Activated CD4-positive, alpha-beta T cell treated with anti-CD3 and anti-CD28 coated beads, Interleukin-2, amount 50 U/mL, for 1 hour (primary cell): ENCODE measurements at regions not wholly inside any gene's neighbourhood (a gene's known extent, or its start where the extent isn't known, plus 50 kb on each side); places are given as distances from the start of the nearest gene placed in this dataset.

ENCODE experiments used
- DNase-seq: peaks from one replicate; pipeline ENCODE4 v3.0.0-alpha.2; 2020

GRCh38 chr14:61894452-61895077 is 132.3 kb downstream of the SNAPC1 start:
- DNase-seq = peak; percentile 50

DNA sequence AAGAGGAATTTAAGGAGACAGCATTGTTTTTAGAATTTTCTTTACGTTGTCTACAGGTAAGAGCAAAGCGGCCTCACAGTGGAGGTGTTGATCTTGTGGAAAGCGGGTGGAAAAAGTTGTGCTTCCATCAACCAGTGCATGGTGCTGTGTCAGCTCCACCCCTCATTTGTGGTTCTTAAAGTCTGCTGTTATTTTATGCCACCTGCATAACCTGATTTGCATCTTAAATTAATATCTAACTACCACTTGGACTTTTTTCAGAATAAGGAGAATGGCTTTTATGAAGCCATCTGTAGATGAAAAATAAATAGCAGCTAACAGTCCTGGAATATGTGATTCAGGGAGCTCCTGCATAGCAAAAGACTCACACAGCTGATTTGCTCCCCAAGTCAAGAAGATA is 135.1 kb downstream of the SNAPC1 start:
- no peak for DNase-seq

- no peak for DNase-seq
These were observed 136.3 kb downstream of the SNAPC1 start for GRCh38 chr14:61898568-61898967.

DNA sequence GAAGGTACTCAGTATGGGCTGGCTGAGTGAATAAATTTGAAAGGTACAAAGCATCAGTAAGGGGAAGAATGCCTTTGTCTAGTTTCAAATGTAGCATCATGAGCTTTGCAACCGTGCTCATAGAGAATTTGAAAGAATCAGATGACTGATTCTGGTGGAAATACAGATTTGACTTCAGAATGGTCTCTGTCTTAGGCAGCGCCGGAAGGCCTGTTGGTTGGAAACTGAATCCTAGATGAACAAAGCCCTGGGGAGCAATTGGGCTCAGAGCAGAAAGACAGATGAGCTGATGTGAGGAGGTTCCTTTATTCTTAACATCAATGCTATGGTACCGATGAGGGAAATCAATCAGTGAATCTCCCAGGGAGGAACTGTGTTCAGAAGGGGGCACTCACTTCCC is 137.3 kb downstream of the SNAPC1 start:
- no peak for DNase-seq

DNA sequence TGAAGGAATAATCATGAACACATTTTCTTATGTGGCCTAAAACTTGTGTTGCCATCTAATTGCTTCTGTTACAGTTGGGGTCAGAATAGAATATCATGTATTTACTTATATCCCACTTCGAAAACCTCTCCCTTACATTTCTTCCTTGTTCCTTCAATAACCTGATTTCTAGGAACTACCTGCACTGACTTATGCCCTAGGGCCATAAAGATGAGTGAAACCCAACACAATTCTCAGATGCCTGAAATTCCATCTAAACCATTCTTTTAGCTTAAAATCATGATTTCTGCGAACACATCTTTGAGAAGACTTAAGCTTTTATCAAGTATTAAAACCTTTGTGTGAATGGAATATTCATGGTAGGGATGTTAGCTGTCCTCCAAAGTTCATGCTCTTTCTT is 142.7 kb downstream of the SNAPC1 start:
- DNase-seq = no peak

DNA sequence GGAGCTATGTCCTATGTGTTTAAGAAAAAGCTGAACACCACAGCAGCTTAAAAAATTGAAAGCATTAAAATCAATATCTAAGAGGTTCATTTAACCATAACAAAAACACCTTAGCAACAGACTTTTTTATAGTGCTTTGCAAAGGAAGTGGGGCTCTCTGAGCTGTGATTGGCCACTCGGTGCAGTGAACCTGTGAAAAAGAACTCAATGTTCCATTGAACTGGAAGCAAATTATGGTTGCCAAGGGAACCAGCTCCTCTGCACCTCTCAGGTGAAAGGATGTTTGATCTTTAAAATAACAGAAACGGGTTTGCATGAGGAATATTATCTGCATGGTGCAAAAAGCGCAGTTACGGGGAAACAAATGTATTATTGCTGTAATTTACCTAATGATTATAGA is 149.4 kb downstream of the SNAPC1 start:
- DNase-seq = no peak

DNA sequence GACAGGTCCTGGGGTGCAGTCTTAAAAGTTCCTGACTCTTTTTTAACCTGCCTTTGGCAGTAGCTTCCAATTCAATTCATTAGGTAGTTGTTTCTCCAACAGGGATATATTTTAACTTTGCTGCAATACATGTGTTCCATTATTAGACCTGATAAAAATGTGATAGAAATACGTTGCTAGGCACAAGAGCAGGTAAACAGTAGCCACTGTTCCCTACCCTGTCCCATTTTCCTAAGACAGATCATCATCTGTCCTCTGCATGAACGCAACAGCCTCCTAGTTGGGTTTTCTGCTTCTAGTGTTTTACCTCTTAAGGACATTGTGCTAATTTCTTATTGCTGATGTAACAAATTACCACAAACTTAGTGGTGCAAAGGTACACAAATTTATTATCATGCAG is 156.8 kb downstream of the SNAPC1 start:
- no peak for DNase-seq

GRCh38 chr14:61923348-61923747 is 161.1 kb downstream of the SNAPC1 start:
- DNase-seq = no peak

- no peak for DNase-seq
These were observed 162.8 kb downstream of the SNAPC1 start for GRCh38 chr14:61925043-61925442.

DNA sequence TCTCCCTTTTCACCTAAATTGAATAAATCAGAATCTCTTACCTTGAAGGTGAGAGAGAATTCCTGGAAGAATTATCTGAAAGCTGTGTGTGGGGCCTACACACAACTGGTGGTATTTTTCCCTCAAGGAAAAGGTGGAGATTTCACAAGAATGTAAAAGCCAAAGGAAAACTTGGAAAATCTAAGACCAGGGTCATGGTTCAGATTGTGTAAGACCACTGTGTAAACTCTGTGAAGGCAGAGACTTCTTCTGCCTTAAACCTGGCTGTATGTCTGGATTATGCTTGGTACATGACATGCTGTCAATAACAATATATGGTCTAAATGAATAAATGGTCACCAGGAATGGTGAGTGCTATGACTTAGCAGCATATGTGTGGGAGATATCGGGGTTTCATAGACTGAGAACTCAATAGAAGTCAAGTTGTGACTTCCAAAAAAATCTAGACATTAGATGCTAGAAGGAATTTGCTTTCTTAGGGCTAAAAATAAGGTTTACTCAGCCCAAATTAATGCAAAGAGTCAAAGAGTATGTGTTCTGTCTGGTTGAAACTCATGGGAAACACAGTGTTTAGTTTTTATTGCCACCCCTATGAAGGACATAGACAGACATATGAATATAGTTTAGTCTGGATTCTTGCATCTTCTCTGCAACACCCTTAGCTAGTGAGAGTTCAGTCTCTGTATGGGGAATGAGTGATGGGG is 163.7 kb downstream of the SNAPC1 start:
- no peak for DNase-seq

- no peak for DNase-seq
These were observed 164.8 kb downstream of the SNAPC1 start for GRCh38 chr14:61927060-61927459.

DNA sequence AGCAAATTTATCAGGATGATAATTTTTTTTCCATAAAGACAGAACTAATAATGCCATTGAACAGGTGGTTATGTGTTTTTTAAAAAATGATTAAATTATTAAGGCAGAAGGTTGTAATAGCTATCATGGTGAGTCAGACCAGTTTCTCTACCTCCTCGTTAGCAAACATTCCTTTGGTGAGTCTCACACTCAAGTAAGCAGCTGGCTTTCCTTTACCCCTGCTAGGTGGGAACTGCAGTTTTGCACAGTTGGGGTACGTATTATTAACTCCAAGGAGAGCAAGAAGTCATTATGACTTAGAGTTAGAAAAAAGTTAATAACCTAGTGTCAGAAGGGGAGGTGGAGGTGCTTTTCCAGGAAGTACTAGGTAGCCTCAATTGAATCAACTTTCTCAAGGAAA is 165.3 kb downstream of the SNAPC1 start:
- DNase-seq = no peak

DNA sequence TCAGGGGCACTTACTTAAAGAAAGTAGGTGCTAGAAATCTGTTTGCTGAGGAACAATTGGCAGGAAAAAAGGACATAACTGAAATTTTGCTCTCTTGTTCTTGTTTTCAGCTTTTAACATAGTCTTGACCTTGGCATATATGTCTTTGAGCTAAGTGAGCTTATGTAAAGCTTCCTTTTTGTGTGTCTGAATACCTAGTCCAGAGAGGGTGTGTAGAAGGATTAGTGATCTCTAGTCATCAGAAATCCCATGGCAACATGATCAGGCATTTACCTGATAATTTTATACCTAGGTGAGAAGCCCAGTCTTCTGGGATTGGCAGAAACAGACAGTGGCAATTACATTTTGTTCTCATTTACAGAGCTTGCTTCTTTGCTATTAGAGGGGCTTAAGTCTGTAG is 166.1 kb downstream of the SNAPC1 start:
- no peak for DNase-seq

GRCh38 chr14:61928701-61929100 is 166.5 kb downstream of the SNAPC1 start:
- no peak for DNase-seq

- no peak for DNase-seq
These were observed 167.4 kb downstream of the SNAPC1 start for GRCh38 chr14:61929651-61930050.

DNA sequence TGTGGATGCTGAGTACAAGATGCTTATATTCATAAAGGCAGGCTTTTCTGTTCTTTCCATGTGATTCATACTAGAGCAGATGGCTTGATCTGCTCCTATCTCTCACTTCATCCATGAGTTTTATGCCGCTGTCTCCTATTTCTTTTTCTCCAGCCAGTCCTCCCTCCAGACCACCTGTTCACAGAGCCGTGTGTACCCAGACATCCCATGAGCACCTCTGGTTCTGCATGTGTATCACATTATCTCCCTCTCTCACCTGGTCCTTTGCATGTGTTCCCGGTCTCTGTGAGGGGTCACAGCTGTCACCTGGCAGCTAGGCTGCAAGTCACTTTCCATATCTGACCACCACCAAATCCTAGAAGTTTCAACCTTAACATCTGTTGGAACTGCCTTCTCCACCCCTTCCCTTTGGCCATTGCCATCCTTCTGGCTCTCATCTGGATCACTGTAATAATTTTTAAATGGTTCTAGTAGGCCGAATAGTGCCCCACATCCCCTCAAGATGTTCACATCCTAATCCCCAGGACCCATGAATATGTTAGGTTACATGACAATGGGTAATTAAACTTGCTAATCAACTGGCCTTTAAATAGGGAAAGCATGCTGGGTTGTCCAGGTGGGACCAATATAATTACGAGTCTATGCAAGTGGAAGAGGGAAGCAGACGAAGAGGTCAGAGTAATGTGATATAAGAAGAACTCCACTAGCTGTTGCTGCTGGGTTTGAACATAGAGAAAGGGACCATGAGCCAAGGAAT is 168.1 kb downstream of the SNAPC1 start:
- DNase-seq = no peak

DNA sequence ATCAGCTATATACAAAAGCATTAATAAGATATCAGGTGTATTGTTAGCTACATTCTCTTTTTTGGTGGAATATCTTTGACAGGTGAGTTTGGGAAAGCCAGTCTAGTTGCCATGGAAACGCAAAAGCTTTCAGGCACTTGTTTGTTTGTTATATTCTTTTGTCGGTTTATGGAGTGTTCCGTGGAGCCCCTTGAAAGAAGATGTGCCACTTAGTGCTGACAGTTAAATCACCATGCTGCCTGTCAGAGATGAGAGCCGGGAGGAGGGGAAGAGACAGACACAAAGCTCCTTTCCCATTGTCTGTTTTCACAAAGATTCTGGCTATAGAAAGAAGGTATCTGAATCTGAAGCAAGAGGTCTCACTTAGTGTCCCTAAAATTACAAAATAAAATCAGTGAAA is 170.8 kb downstream of the SNAPC1 start:
- DNase-seq = no peak

DNA sequence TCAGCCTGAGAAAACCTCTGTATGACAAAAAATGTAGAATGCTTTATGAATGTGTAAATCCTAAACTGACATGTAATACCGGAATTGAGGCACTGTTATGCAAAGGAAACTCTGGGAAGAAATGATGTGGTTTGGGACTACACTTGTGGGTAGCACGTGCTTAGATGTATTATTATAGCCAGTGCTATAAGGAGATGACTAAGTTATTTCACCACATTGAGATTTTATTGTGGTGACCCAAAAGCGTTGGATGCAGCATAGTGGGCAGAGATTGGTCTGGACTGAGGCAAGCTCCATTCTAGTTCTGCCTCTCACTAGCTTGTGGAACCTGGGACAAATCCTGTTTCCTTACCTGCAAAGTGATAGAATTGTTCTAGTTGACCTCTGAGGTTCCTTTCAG is 172.2 kb downstream of the SNAPC1 start:
- DNase-seq = no peak

DNA sequence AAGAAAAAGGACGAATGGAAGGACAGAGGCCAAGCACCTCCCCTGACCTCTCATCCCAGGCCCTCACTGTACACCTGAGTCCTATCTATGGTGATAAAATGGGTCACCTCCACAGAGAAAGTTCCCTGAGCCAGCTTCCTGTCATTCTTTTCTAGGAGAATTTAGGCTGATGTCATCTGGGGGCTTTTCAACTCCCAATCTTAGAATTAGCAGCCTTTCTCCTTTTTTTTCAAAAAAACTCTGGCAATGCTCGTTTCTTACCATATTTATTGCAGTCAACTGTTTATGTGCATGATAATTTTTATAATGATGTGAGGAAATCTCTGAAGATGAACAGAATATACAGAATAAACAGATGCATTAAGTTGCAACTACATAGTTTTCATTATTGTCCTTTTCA is 177.6 kb downstream of the SNAPC1 start:
- DNase-seq = no peak

DNA sequence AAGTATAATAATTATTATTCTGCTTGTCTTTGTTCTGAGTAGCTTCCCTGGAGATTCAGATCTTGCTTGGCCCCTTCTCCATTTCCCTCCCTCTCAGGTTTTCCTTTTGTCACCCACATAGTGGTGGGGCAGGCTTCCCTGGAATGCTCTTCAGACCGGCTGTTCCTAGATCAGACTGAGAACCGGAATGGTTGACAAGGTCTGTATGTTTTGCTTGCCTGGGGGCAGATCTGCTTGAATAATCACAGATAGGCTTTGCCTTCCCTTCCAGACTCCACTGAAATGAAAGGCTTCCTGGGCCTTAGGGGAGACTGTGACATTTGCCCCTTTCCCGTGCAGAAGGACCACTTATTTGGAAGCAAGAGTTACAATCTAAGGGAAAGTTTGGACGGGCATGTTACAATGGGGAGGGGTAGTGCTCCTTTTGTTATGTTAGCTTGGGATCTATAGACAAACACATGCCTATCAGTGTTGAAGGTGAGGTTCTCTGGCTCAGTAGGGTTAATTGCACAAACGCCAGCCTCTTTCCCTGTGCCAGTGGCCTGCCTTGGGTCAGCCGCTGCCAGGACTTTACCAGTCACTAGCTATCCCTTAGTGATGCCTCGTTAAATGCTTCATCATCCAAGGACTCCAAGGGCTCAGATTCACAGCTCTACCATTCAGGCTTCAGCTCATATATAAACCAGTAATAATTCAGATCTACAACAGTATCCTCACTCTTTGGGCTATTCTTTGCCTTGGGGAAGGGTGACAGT is 178.6 kb downstream of the SNAPC1 start:
- no peak for DNase-seq

DNA sequence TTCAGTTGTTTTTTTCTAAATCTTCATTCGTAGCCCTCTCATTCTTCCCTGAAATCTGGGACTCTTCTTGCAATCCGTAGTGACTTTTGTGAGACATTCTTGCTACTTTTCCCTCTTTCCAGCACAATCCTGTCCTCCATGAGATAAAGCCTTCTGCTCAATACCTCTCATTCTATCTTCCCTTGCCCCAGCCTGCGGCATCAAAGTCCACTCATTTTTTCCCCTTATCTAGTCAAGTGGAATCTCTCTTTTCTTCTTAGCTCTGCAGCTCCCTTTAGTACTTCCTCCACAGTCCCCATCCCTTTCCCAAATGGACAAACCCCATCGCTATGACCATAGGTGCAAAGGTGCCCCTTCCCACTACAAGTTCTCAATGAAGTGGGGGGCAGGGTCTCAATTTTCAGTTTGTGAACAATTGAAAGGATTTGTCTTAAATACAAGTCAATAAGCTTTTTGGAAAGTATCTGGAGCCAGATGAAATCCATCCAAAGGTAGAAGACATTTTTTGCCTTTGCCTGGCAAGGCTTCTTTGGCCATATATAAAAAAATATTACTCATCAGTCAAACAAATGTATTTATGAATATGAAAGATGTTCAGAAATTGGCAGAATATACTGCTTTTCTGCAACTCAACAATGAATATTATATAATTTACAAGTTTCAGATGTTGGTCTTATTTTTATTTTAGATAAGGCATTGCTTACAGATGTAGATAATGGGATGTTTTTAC is 179.4 kb downstream of the SNAPC1 start:
- no peak for DNase-seq

- no peak for DNase-seq
These were observed 186.2 kb downstream of the SNAPC1 start for GRCh38 chr14:61948376-61948775.

- DNase-seq = no peak
These were observed 188.1 kb downstream of the SNAPC1 start for GRCh38 chr14:61950340-61950739.
